LNCaP clone FGC (cell line): ENCODE measurements at regions not wholly inside any gene's neighbourhood (a gene's known extent, or its start where the extent isn't known, plus 50 kb on each side); places are given as distances from the start of the nearest gene placed in this dataset.

Experiments used
- DNase-seq: peaks from one replicate; pipeline ENCODE4 v3.0.0-alpha.2; 2011; ENCODE audit warnings: low read depth
- H3K4me3 ChIP-seq: 2 replicates; pipeline ENCODE4 v1.5.1; 2011; ENCODE audit warnings: mild to moderate bottlenecking, low read depth, low read length, control low read depth
- CTCF ChIP-seq: IDR thresholded peaks from 2 replicates; pipeline ENCODE4 v1.5.1; 2012; ENCODE audit warnings: mild to moderate bottlenecking; ENCODE audit not compliant: control insufficient read depth, insufficient read depth; ENCODE audit errors: extremely low read depth

GRCh38 chr14:28707814-28708213 lies 58.8 kb upstream of the FOXG1 start:
- TF ChIP-seq CTCF, result no peak
- no peak for DNase-seq
- H3K4me3 ChIP-seq, result no peak overlapping the region

DNA sequence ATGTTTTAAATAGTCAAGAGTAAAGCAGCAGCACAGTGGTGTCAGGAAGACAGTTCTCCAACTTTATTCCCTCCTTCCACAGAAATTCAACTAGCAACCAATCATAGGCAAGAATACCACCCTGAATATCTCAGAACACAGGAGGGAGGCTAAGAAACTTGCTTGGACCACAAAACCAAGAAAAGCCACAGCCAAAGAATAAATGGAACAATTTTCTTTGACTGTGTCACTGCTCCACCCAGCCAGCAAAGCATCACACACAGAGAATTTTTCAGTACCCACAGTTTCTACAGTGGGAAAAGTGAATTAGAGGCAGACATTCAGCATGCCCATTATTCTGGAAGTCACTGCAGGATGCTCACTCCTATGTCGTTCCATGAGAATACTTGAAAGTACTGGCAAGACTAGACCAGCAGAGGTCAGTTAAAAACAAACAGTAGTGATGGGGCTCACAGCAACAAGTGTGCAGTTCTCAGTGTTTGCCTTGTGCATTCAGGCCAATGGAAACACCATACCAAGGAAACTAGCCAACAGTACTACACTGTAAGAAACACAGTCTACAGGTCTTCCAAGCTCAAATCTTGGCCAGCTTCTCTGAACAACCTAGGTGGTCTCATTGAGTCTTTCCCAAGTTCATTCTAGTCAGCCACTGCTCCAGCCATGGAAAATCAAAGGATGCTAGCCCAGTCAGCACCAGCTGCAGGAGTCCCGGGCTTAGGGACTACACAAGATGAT lies 56.8 kb upstream of the FOXG1 start:
- H3K4me3 ChIP-seq, result no peak overlapping the region
- TF ChIP-seq CTCF, result peak; percentile 27; the same call in 1 of the 2 replicates
- peak; percentile 17 for DNase-seq
